GM19328 (cell line): ENCODE measurements at regions not wholly inside any gene's neighbourhood (a gene's known extent, or its start where the extent isn't known, plus 50 kb on each side); places are given as distances from the start of the nearest gene placed in this dataset.

ENCODE experiments used
- ATAC-seq: cut with Tn5 transposase; IDR thresholded peaks from one replicate; pipeline ENCODE4 v1.9.1; 2021; ENCODE audit warnings: mild to moderate bottlenecking, moderate library complexity; ENCODE audit not compliant: unreplicated experiment

DNA sequence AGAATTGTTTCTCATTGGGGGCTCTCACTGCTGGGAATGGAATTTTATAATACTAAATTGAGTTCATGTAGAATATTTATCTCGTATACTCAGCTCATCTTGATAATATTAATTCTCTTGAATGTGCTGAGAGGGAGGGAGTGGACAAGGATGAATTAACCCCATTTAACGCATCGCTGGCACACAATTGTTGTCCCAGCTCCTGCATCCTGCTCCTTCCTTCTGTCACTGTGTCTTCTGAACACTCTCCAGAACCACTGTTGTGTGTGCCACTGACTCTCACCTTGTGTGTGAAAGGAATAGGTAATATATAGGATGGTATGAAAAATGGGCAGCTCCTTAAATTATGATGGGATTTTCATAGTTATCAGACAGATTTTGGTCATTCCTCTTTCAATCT lies 267.3 kb downstream of the MTRR start:
- no peak for ATAC-seq

DNA sequence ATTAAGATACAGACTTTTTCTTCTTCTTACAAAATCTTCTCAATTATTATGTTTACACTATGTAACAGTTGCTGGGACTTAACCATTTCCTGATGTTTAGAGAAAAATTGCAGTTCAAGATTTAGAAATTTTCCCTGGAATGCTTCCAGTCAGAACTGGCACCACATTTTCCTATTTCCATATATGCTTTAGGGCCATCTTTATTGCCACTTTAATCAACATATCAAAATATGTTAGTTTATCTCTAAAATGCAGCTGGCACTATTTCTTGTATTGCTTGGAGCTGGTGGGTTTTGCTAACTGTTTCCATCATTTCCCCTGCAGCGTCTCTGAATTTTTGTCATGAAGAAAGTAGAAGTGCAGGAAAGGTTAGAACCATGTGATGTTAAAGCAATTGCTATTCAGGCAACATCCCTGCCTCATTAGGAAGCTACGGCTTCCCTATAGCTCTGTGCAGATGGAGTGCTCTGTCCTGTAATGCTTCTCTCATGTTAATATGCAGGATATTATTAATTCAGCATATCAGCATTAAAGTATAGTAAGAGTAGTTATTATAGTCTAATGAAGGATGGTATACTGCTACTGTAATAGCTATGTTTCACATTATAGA lies 269.1 kb downstream of the MTRR start:
- no peak for ATAC-seq

DNA sequence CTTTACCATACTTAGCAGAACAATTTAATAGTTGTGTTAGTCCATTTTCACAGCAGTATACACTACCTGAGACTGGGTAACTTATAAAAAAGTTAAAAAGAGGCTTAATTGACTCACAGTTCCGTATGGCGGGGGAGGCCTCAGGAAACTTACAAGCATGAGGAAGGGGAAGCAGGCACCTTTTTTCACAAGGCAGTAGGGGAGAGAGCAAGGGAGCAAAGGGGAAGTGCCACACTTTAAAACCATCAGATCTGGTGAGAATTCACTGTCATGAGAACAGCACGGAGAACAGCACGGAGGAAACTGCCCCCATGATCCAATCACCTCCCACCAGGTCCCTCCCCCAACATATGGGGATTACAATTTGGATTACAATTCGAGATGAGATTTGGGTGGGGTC lies 269.9 kb downstream of the MTRR start:
- ATAC-seq: no peak

DNA sequence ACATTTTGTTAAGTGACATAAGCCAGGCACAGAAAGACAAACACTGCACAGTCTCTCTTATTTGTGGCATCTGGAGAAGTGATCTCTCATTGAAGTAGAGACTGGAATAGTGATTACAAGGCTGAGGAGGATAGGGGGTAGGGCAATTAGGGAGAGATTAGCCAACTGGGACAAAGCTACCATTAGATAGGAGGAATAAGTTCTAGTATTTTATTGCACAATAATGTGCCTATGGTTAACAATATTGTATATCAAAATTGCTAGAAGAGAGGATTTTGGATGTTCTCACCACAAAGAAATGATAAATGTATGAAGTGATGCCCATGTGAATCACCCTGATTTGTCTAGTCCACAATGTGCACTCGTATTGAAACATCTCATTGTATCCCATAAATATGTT lies 281.8 kb downstream of the MTRR start:
- no peak for ATAC-seq

DNA sequence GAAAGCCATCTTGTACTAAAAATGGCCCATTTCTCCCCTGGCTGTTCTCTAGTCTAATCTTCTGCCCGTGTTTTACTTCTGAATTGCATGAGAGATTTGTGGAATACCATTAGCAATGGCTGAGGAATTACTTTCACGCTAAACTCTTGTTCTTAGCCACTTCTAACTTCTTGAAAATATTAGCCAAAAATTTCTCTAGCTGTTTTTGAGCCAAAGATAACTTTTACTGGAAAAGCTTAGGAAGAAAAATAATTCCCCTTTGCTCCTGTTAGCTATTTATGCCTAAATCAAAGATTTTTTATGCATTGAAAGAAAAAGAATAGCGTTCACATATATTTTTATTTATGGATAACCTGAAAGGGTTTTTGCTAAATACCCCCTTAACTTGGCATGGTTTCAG lies 287.8 kb downstream of the MTRR start:
- no peak for ATAC-seq

DNA sequence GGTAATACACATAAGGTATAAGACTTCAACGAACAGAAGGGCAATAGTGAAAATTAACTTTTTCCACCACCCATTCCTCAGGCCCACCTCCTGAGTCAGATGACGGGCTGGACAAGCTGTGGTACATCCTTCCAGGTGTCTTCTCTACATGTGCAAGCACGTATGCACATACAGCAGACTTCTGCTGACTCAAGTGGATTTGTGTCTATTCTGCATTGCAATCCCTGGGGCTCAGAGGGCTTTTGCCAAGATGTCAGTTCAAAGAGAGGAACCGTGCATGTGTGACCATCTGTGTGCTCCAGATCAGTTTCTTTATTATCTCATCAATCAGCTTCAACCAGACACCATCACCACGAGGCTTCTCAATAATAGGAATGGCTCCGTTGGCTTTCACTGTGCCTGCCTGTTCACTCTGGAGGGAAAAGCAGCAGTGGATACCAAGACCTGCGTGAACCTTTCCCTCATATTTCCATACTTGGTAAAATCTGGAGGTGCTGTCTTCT lies 288.4 kb downstream of the MTRR start:
- no peak for ATAC-seq

DNA sequence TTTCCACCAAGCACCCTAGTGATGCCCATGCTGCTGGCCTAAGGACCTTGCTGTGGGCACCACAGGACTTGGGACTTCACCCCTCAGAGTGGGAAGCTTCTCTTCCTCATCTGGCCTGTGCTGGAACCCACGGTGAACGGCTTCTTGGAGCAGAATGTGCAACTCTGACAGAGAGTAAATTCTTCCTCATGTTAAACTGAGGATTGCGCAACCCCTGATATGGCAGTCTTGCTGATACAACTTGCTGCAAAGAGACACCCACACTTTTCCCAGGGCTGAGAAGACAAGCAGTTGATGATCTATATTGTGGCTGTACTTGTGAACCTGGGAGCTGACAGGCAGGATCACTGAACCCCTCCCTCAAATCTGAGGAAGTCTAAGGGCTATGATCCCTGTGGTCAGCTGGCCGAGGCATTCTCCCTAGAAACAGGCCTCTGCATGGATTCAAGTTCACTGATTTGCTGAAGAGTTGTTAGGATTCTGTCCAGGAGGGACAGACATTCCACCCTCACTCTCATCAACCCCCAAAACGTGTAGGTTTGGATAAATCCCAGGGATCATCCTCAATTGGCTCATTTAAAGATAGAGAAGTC lies 307.2 kb downstream of the MTRR start:
- no peak for ATAC-seq

DNA sequence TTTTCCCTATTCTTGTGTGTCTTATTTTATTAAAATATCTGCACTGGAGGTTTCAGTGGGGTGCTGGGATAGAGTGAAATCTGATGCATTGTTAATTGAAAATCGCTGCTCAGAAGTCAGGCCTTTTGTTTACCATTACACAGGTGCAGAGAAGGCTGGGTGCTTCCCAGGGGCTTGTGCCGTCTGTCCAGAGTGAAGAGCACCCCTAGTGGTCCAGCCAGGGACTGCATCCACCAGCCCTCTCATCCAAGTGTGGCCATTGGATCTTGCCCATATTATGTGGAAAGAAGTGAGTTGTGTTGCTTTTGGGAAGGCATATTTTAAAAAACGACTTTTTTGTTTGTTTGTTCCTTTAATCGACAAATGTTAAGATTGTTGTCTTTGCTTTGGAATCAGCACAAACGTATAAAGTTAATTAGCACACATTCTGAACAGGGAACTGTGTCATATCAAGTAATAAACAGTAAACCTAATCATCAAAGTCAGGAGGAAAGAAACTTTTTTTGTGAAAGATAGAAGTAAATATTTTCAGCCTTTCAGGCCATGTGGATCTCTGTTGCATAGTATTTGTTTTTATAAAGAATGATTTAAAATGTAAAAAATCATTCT lies 315.6 kb downstream of the MTRR start:
- ATAC-seq: peak; percentile 89

DNA sequence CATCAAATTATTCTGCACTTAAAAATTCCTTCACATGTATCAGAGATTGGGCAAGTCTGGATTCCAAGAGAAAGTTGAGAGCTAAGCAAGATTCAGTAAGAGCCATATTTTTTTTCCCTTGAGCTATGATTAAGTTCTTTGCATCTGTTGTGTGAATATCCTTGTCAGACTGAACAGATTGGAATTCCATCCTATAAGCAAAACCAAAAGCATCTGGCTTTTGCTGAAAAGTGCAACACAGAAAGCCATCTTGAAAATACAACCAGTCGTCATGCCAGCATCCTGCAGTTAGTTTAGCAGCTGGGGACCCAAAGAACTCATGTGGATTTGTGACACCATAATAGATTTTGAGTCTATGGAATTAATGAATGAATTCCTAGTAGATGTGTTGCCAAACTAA lies 316.9 kb downstream of the MTRR start:
- no peak for ATAC-seq

DNA sequence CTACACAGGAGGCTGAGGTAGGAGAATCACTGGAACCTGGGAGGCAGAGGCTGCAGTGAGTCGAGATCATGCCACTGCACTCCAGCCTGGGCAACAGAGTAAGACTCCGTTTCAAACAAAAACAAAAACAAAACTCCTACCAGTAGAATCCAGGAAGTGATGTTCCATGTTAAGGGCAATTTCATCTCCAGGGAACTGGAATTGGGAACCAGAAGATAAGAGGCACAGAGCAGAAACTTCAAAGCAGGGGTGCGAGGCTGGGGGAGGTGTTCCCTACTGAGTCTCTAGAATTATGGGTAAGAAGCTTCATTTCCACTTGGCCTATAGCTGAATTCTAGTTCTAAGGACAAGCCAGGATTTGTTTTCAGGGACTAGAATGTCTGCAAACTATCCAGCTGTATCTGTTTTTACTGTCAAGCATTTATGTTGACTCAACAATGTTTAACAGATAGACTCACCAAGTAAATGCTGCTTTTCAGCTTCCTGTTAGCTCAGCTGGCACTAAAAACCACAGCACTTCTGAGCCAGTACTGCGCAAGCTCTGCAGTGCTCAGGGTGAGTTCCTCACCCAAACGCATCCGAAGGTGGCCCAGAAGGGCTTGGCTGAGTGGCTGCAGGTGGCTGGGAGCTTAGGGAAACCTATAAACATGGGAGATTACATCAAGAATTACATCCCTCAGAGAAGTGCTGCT lies 320.1 kb downstream of the MTRR start:
- no peak for ATAC-seq

DNA sequence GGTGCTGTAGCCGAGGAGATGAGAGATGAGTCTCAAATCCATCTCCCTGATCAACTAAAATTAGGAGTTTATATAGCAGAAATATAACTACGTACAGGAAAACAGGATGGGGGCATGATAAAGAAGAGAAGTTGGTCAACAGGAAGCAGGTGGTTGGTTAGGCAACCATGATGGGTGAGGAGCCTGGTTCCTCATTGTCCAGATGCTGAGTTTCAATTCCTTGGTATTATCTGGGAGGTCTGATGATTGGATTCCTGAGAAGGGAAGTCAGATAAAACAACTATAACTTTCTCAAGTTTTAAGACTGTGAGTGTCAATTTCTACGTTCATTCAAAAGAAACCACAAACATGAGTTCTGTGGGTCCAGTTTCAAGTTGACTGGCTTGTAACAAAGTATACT lies 323.9 kb downstream of the MTRR start:
- no peak for ATAC-seq

DNA sequence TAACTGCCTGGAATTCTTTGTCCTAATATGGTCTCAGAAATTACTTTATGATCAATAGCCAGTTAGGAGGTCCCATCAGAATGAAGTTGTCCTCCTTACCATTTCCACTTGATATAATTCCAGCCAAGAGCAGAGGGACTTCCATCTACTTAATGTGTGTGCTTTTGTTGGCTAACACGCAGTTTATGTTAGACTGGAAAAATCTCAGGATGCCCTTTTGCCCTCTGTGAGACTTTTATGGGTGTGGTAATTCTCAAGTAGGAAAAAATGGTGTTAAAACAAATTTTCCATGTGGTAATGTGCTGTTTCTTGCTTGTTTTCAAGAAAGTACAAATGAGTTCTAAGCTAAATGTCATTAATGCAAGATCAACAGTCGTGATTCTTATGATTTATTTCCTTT lies 327.1 kb downstream of the MTRR start:
- no peak for ATAC-seq

DNA sequence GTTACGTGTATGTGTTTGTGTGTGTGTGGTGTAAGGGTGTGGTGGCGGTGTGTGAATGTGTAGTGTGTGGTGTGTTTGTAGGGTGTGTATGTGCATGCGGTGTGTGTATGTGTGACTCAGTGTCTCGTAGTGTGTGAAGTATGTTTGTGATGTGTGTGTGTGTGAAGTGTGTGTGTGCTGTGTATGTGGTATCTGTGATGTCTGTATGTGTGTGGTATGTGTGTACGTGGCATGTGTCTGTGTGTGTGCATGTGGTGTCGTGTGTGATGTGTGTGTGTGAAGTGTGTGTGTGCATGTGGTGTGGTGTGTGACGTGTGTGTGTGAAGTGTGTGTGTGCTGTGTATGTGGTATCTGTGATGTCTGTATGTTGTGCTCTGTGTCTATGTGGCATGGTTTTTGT lies 339.4 kb downstream of the MTRR start:
- ATAC-seq: no peak

DNA sequence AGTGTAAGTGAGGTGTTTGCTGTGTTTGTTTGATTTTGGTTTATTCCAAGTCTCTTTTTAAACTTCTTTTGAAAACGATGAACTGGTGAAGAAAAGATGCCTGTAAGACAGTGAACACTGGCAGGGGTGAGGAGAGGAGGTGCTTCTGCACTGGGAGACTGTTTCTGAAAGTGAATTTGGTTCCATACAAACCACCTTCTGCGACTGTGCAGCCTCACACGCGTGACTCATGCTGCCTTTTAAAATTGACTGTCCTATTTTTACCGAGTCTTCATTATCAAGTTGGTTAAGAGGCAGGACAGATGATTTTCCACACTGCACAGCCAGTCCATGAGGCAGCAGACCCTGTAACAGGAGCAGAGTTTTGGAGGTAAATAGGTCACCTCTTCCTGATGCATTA lies 340.6 kb downstream of the MTRR start:
- no peak for ATAC-seq

DNA sequence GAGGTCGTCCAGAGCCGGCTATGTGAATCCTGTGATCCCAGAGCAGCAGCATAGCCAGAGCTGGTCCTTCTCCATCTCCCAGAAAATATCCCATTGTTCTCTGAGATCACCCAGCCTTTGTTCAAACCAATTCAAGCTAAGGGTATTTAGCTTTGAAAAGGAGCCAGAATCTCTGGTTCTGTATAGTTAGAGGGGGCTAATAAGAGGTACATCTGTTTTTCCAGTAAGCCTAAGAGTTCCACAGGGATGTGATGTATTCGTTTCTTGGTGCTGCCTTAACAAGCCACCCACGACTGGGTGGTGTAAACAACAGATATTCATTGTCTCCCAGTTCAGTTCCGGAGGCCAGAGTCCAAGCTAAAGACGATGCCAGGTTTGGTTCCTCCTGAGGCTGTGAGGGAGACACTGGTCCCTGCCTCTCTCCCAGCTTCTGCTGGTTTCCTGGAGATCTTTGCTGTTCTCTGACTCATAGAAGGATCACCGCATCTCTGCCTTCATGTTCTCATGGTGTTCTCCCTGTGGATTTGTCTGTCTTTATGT lies 344.8 kb downstream of the MTRR start:
- no peak for ATAC-seq

DNA sequence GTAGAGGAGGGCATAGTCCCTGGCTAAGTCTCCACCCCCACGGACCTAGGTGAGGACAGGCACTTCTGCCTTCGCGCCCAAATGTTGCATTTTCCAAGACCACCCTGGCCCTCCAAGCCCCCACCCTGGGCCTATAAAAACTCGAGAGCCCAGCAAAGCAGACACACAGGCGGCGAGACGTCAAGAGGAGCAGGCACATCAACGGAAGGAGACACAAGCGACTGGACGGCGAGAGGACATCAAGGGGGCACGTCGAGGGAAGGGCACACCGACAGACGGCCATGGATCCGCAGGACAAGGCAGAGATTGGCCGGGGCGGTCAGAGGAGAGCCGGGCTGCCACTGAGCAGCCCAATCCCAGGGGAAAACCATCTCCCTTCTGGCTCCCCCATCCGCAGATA lies 348.0 kb downstream of the MTRR start:
- no peak for ATAC-seq

DNA sequence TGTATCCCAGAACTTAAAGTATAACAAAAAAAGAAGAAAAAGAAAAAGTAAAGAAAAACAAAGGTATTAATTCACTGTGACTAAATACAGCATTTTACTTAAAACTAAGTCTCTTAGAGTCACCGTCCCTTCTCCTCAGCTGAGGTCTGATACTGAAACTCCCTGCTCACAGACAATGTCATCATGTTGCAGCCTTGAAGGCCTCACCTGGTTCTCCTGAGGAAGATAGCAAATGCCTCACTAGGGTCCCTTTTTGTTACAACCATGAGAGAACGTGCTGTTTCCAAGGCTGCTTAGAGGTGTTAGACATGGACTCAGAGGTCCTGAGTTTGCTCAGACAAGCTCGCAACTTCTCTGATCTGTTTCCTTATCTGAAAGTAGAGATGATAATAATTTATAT lies 357.2 kb downstream of the MTRR start:
- ATAC-seq: no peak

DNA sequence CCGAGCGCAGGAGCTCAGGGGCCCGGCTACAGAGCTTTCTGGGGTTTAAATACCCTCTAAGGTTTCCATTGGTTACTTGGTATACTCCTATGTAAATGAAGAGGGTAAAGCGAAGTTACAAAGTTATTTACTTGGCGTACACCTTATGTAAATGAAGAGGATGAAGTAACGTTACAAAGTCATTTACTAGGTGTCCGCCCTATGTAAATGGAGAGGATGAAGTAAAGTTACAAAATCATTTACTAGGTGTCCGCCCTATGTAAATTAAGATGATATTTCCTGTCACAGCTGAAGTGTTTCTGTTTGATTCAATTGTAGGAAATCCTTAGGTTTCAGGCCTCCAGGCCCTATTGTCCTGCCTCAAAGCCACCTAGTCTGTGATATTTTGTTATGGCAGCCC lies 358.2 kb downstream of the MTRR start:
- ATAC-seq: no peak

DNA sequence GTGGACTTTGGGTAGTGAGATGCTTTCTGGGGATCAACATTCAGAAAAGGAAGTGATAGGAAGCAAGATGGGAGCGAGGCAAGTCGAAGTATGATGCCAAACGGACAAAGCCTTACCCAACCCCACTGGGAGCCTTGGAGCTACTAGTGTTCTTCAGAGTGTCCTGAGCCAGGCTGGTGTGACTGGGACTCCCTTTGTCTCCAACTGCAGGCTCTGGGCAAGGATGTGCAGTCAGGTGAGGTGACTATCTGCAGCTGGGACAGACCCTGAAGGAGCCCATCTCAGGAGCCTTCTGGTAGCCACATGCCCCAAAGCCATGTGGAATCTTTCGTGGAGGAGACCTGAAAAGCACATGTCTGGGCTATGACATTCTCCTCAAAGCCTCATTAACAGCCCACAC lies 360.6 kb downstream of the MTRR start:
- ATAC-seq: no peak

DNA sequence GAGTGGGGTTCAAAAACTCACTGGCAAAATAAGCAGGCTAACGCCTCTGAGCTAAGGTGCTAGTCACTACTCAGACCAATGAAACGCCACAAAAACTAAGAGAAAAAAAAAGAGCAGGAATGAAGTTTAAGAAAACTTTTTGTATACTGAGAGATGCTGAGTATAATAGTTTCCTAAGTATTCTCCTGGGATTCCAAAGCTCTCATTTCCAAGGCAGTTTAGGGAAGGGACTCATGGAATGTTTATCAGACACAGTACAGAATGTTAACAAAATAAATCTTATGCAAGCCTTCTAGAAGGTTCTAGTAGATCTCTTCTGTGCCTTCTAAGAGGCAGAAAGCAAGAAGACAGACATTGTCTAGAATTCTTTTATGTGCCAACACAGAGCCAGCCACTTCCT lies 361.9 kb downstream of the MTRR start:
- ATAC-seq: no peak

DNA sequence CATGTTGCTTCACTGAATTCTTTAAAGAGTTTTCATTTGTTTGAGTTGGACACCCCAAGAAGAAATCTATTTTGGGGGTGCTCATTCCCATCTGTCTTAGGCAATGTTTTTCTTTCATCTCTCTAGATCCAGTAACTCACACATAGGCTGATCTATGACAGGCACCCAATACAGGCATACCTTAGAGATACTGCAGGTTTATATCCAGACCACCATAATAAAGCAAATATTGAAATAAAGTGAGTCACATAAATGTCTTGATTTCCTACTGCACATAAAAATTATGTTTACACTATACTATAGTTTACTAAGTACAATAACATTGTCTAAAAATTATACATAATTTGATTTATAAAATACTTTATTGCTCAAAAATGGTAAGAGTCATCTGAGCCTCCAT lies 364.5 kb downstream of the MTRR start:
- no peak for ATAC-seq
